Ishikawa (cell line): ENCODE measurements at regions not wholly inside any gene's neighbourhood (a gene's known extent, or its start where the extent isn't known, plus 50 kb on each side); places are given as distances from the start of the nearest gene placed in this dataset.

ENCODE experiments used
- CEBPB ChIP-seq: IDR thresholded peaks from 2 replicates; pipeline ENCODE4 v1.6.1; 2012
- EGR1 ChIP-seq: IDR thresholded peaks from 2 replicates; pipeline ENCODE4 v1.6.1; 2012
- EP300 ChIP-seq: IDR thresholded peaks from 2 replicates; pipeline ENCODE4 v1.6.1; 2012; ENCODE audit warnings: borderline replicate concordance
- NFIC ChIP-seq: IDR thresholded peaks from 2 replicates; pipeline ENCODE4 v1.6.1; 2012
- RAD21 ChIP-seq: IDR thresholded peaks from 2 replicates; pipeline ENCODE4 v1.6.1; 2012; ENCODE audit warnings: low read depth
- TAF1 ChIP-seq: IDR thresholded peaks from 2 replicates; pipeline ENCODE4 v1.6.1; 2012; ENCODE audit warnings: low read depth, mild to moderate bottlenecking
- TCF12 ChIP-seq: IDR thresholded peaks from 2 replicates; pipeline ENCODE4 v1.6.1; 2012; ENCODE audit warnings: low read depth
- TEAD4 ChIP-seq: IDR thresholded peaks from 2 replicates; pipeline ENCODE4 v1.6.1; 2012
- YY1 ChIP-seq: IDR thresholded peaks from 2 replicates; pipeline ENCODE4 v1.6.1; 2012; ENCODE audit warnings: low read depth
- ZBTB7A ChIP-seq: IDR thresholded peaks from 2 replicates; pipeline ENCODE4 v1.6.1; 2012; ENCODE audit warnings: low read depth
- TF ChIP-seq, protein P1 (sequence below): IDR thresholded peaks from 2 replicates; pipeline ENCODE4 v1.6.1; 2012; ENCODE audit warnings: low read depth, mild to moderate bottlenecking
- TF ChIP-seq, protein P2 (sequence below): IDR thresholded peaks from 2 replicates; pipeline ENCODE4 v1.6.1; 2012
- TF ChIP-seq, protein P3 (sequence below): IDR thresholded peaks from 2 replicates; pipeline ENCODE4 v1.6.1; 2012

DNA sequence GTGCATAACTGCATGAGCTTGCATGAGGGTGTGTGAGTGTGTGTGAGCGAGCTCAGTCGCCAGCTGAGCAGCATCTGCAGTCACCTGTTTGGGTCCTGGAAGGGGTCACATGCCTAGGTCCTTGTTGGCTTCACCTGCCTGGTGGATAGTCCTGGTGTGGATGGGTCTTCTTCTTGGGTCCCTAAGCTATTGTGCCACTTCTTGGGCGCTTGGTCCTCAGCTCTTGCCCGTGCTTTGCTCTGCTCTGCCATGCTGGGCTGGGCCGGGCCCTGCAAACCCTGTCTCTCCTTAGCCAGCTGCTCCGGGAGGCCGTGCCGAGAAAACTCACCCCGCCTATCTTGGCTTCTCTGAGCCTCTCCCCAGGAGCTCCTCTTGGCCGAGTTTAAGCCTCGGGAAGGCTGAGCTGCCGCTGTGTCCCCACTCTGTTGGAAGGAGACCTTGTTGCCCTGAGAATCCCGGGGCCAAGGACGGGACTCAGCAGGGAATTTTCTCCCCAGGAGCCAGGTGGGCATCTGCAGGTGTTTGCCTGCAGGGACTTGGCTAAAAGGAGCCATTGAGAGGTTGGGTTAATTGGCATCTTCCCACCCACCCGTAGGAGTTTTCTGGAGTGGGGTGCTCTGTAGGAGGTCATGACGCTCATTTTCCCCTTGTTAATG lies 300.8 kb downstream of the NDUFA10 start:
- no peak for TF ChIP-seq YY1
- TF ChIP-seq CEBPB = no peak
- TF ChIP-seq, protein P1, sequence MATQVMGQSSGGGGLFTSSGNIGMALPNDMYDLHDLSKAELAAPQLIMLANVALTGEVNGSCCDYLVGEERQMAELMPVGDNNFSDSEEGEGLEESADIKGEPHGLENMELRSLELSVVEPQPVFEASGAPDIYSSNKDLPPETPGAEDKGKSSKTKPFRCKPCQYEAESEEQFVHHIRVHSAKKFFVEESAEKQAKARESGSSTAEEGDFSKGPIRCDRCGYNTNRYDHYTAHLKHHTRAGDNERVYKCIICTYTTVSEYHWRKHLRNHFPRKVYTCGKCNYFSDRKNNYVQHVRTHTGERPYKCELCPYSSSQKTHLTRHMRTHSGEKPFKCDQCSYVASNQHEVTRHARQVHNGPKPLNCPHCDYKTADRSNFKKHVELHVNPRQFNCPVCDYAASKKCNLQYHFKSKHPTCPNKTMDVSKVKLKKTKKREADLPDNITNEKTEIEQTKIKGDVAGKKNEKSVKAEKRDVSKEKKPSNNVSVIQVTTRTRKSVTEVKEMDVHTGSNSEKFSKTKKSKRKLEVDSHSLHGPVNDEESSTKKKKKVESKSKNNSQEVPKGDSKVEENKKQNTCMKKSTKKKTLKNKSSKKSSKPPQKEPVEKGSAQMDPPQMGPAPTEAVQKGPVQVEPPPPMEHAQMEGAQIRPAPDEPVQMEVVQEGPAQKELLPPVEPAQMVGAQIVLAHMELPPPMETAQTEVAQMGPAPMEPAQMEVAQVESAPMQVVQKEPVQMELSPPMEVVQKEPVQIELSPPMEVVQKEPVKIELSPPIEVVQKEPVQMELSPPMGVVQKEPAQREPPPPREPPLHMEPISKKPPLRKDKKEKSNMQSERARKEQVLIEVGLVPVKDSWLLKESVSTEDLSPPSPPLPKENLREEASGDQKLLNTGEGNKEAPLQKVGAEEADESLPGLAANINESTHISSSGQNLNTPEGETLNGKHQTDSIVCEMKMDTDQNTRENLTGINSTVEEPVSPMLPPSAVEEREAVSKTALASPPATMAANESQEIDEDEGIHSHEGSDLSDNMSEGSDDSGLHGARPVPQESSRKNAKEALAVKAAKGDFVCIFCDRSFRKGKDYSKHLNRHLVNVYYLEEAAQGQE = no peak
- TF ChIP-seq TAF1 = no peak
- TF ChIP-seq, protein P2, sequence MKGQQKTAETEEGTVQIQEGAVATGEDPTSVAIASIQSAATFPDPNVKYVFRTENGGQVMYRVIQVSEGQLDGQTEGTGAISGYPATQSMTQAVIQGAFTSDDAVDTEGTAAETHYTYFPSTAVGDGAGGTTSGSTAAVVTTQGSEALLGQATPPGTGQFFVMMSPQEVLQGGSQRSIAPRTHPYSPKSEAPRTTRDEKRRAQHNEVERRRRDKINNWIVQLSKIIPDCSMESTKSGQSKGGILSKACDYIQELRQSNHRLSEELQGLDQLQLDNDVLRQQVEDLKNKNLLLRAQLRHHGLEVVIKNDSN = no peak
- TF ChIP-seq EP300 = 0 out of 2 replicates have a peak, but pooled peaks have one; percentile 57
- TF ChIP-seq, protein P3, sequence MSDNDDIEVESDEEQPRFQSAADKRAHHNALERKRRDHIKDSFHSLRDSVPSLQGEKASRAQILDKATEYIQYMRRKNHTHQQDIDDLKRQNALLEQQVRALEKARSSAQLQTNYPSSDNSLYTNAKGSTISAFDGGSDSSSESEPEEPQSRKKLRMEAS = no peak
- TF ChIP-seq ZBTB7A = no peak
- peak; percentile 86 for TF ChIP-seq TCF12
- TF ChIP-seq RAD21 = no peak
- TF ChIP-seq NFIC = peak; percentile 57
- TF ChIP-seq EGR1 = no peak
- no peak for TF ChIP-seq TEAD4
